GM12873 (cell line): ENCODE measurements at regions not wholly inside any gene's neighbourhood (a gene's known extent, or its start where the extent isn't known, plus 50 kb on each side); places are given as distances from the start of the nearest gene placed in this dataset.

Experiments used
- CTCF ChIP-seq: IDR thresholded peaks from 2 replicates; pipeline ENCODE4 v1.5.1; 2012; ENCODE audit warnings: low read depth, mild to moderate bottlenecking, moderate library complexity, low read length, control low read depth; ENCODE audit not compliant: insufficient read depth; ENCODE audit errors: missing control alignments

- TF ChIP-seq CTCF, result no peak
Observed at GRCh38 chr20:60512443-60512842, 554.2 kb downstream of the CDH26 start.

GRCh38 chr20:60513141-60513540, 554.9 kb downstream of the CDH26 start:
- TF ChIP-seq CTCF, result no peak

- no peak for TF ChIP-seq CTCF
Observed at GRCh38 chr20:60516442-60516841, 558.2 kb downstream of the CDH26 start.

- TF ChIP-seq CTCF, result no peak
Observed at GRCh38 chr20:60518022-60518421, 559.8 kb downstream of the CDH26 start.

GRCh38 chr20:60525397-60525796, 567.2 kb downstream of the CDH26 start:
- no peak for TF ChIP-seq CTCF

- TF ChIP-seq CTCF, result no peak
Observed at GRCh38 chr20:60527656-60528055, 569.4 kb downstream of the CDH26 start.

GRCh38 chr20:60528141-60528540, 569.9 kb downstream of the CDH26 start:
- TF ChIP-seq CTCF, result no peak
